A673 (cell line): ENCODE measurements at regions not wholly inside any gene's neighbourhood (a gene's known extent, or its start where the extent isn't known, plus 50 kb on each side); places are given as distances from the start of the nearest gene placed in this dataset.

ENCODE experiments used
- BruUV-seq: library from RNA; stranded (reverse); fragments of 400-500 nt; replicated peaks from 2 replicates; lab custom pipeline; 2021; lab: Mats Ljungman, UMichigan
- CTCF ChIA-PET: fragments of 300-600 bp; sonication (Branson Sonifier 250); formaldehyde crosslinking; loops from one replicate; lab custom pipeline; 2022; ENCODE audit warnings: antibody characterized with exemption; lab: Charles Lee
- POLR2A ChIA-PET: fragments of 300-600 bp; sonication (Branson Sonifier 250); formaldehyde crosslinking; loops from one replicate; lab custom pipeline; 2022; ENCODE audit warnings: antibody characterized with exemption; ENCODE audit not compliant: low non-redundant PET; lab: Charles Lee
- DNase-seq: peaks from one replicate; pipeline ENCODE4 v3.0.0-alpha.2; 2015; ENCODE audit warnings: low spot score
- H3K27ac ChIP-seq: fragments of 200-600 bp; sonication (generic); 2 replicates; pipeline ENCODE4 v1.5.1; 2016; ENCODE audit warnings: mixed run types, low read depth, mild to moderate bottlenecking, mixed read lengths, antibody characterized with exemption, low read length; ENCODE audit not compliant: poor library complexity, severe bottlenecking
- H3K27me3 ChIP-seq: fragments of 200-600 bp; sonication (generic); replicated peaks from 2 replicates; pipeline ENCODE4 v1.6.1; 2017; ENCODE audit warnings: mixed run types, low read depth, mild to moderate bottlenecking, mixed read lengths, antibody characterized with exemption, low read length; ENCODE audit not compliant: insufficient read depth, poor library complexity
- H3K36me3 ChIP-seq: fragments of 200-600 bp; sonication (generic); 2 replicates; pipeline ENCODE4 v1.6.1; 2016; ENCODE audit warnings: mixed run types, mild to moderate bottlenecking, mixed read lengths, antibody characterized with exemption, low read length; ENCODE audit not compliant: insufficient read depth, poor library complexity, severe bottlenecking
- H3K4me1 ChIP-seq: fragments of 200-600 bp; sonication (generic); 2 replicates; pipeline ENCODE4 v1.6.1; 2017; ENCODE audit warnings: mixed run types, mild to moderate bottlenecking, mixed read lengths, antibody characterized with exemption, low read length; ENCODE audit not compliant: insufficient read depth, poor library complexity, severe bottlenecking
- H3K4me3 ChIP-seq: fragments of 200-600 bp; sonication (generic); 2 replicates; pipeline ENCODE4 v1.5.1; 2016; ENCODE audit warnings: low read depth, mixed run types, mild to moderate bottlenecking, mixed read lengths, low read length; ENCODE audit not compliant: poor library complexity, severe bottlenecking
- H3K9me3 ChIP-seq: fragments of 200-600 bp; sonication (generic); 2 replicates; pipeline ENCODE4 v1.6.1; 2016; ENCODE audit warnings: mixed run types, low read depth, mild to moderate bottlenecking, mixed read lengths, antibody characterized with exemption, low read length; ENCODE audit not compliant: poor library complexity, severe bottlenecking
- CTCF ChIP-seq: fragments of 300-800, 200-600 bp; sonication (generic); conservative IDR thresholded peaks from 2 replicates; pipeline ENCODE4 v1.5.1; 2017; ENCODE audit warnings: low read depth, mild to moderate bottlenecking, antibody characterized with exemption, low read length, moderate library complexity, mixed read lengths
- EZH2 ChIP-seq: fragments of 200-600 bp; sonication (generic); IDR thresholded peaks from 2 replicates; pipeline ENCODE4 v1.6.1; 2017; ENCODE audit warnings: borderline replicate concordance, low read depth, mild to moderate bottlenecking, mixed read lengths, antibody characterized with exemption, low read length; ENCODE audit not compliant: poor library complexity, severe bottlenecking
- intact Hi-C: fragments of 100-400 bp; cut with micrococcal nuclease; formaldehyde crosslinking; loops from one replicate; pipeline ENCODE4 v1.10.0; 2022; ENCODE audit not compliant: unreplicated experiment

GRCh38 chr16:85418978-85419491 lies 194.1 kb upstream of the GSE1 start:
- DNase-seq = no peak
- POLR2A ChIA-PET = no interaction called here
- BruUV-seq = no TSS peak
- 0 out of 2 replicates have a peak, but pooled peaks have one; percentile 14 for TF ChIP-seq CTCF
- TF ChIP-seq EZH2 = no peak
- Histone ChIP-seq H3K4me3 (no peak overlapping the region), H3K27ac (no peak overlapping the region), H3K4me1 (peaks cover 27% of the 10 kb centered on the region), H3K36me3 (no peaks in the 10 kb centered on the region), H3K27me3 (no peaks in the 10 kb centered on the region), H3K9me3 (no peaks in the 10 kb centered on the region)
- CTCF ChIA-PET = interaction anchor here (1.2 to 2.5 kb wide), 3 partner anchors 12 to 197 kb away, joined by 5 to 10 read pairs (median 9); no protein-coding TSS in a partner anchor
- intact Hi-C loops = no loop called here

- H3K27ac ChIP-seq = no peak overlapping the region
- ChIA-PET POLR2A (no interaction called here), CTCF (interaction anchor here (0.5 to 3.1 kb wide), 7 partner anchors 11 to 196 kb away, joined by 3 to 33 read pairs (median 6); no protein-coding TSS in a partner anchor)
- BruUV-seq = no TSS peak
- TF ChIP-seq CTCF = no peak
- no peak for TF ChIP-seq EZH2
- H3K4me1 ChIP-seq = peaks cover 27% of the 10 kb centered on the region
- no peak overlapping the region for H3K4me3 ChIP-seq
- H3K9me3 ChIP-seq = no peaks in the 10 kb centered on the region
- intact Hi-C loops = loop anchor here (5.0 kb wide), 1 partner anchor 138 kb away; no protein-coding TSS in a partner anchor
- DNase-seq = no peak
- no peaks in the 10 kb centered on the region for H3K36me3 ChIP-seq
- H3K27me3 ChIP-seq = no peaks in the 10 kb centered on the region
These were observed 193.4 kb upstream of the GSE1 start for GRCh38 chr16:85419503-85420408.

GRCh38 chr16:85420501-85421337 lies 192.4 kb upstream of the GSE1 start:
- Histone ChIP-seq H3K9me3 (no peaks in the 10 kb centered on the region), H3K4me1 (peaks cover 26% of the 10 kb centered on the region), H3K27ac (peak overlapping the region; percentile 41), H3K4me3 (no peak overlapping the region), H3K27me3 (no peaks in the 10 kb centered on the region), H3K36me3 (no peaks in the 10 kb centered on the region)
- POLR2A ChIA-PET = no interaction called here
- intact Hi-C loops = loop anchor here (5.0 kb wide), 1 partner anchor 137 kb away; no protein-coding TSS in a partner anchor
- DNase-seq = peak; percentile 73
- no peak for TF ChIP-seq EZH2
- peak; percentile 99 for TF ChIP-seq CTCF
- BruUV-seq = no TSS peak
- CTCF ChIA-PET = interaction anchor here (0.5 to 3.1 kb wide), 8 partner anchors 18 to 195 kb away, joined by 3 to 33 read pairs (median 6); no protein-coding TSS in a partner anchor
